HUES6 (cell line): ENCODE measurements at regions not wholly inside any gene's neighbourhood (a gene's known extent, or its start where the extent isn't known, plus 50 kb on each side); places are given as distances from the start of the nearest gene placed in this dataset.

Experiments used
- H3K27ac ChIP-seq: 2 replicates; pipeline ENCODE4 v1.7.0; 2013; ENCODE audit warnings: low read depth, mild to moderate bottlenecking, low read length, inconsistent platforms
- H3K27me3 ChIP-seq: 2 replicates; pipeline ENCODE4 v1.6.1; 2013; ENCODE audit warnings: low read length; ENCODE audit not compliant: control insufficient read depth, insufficient read depth
- H3K36me3 ChIP-seq: 2 replicates; pipeline ENCODE4 v1.6.1; 2013; ENCODE audit warnings: low read length; ENCODE audit not compliant: control insufficient read depth, insufficient read depth
- H3K4me1 ChIP-seq: 2 replicates; pipeline ENCODE4 v1.6.1; 2013; ENCODE audit warnings: low read length; ENCODE audit not compliant: control insufficient read depth, insufficient read depth
- H3K4me3 ChIP-seq: 2 replicates; pipeline ENCODE4 v1.5.1; 2013; ENCODE audit warnings: low read depth, low read length
- H3K9ac ChIP-seq: one replicate; pipeline ENCODE4 v1.6.1; 2013; ENCODE audit warnings: mild to moderate bottlenecking, low read length
- H3K9me3 ChIP-seq: 2 replicates; pipeline ENCODE4 v1.6.1; 2013; ENCODE audit warnings: low read depth, low read length; ENCODE audit not compliant: control insufficient read depth, insufficient read depth

DNA sequence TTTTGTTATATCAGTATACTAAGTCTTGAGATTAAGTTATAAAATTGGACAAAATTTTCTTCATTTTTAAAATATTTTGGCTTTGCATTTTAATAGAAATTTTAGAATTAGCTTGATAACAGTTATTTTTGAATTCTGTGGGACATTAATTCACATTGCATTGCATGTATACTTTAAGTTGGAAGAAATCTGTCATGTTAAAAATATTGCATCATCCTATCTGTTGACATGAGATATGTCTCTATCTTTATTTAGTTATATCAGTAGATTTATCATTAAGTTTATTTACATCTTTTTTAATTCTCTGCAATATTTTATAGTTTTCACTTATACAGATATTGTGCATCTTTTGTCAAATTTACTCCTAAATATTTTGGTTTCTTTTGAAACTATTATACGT lies 904.6 kb upstream of the NR2F2 start:
- Histone ChIP-seq H3K27me3 (no peaks in the 10 kb centered on the region), H3K27ac (no peak overlapping the region), H3K9me3 (peaks cover 11% of the 10 kb centered on the region)

DNA sequence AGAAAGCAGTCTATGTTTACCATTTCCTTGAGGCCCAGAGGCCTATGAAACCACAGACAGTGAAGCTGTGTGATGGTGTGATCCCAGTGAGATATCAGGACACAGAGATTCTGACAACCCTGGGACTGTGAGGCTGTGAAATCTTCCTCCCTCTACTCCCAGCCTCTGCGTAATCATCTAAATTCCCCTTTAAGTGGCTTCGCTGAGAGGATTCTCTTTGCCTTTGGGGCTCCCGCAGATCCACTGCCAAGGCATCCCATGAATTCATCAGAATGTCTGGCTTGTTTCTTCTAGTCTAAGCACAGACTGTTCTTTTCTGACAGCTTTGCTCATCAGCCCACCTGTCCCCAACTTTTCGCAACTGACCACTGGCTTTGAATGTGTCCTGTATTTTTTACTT lies 901.2 kb upstream of the NR2F2 start:
- Histone ChIP-seq H3K27me3 (no peaks in the 10 kb centered on the region), H3K27ac (no peak overlapping the region), H3K4me3 (no peak overlapping the region), H3K9ac (no peak overlapping the region), H3K4me1 (no peaks in the 10 kb centered on the region), H3K36me3 (no peaks in the 10 kb centered on the region), H3K9me3 (no peaks in the 10 kb centered on the region)

More for the DNA sequence above, 904.6 kb upstream of the NR2F2 start:
- H3K4me3 ChIP-seq: no peak overlapping the region
- H3K9ac ChIP-seq: no peak overlapping the region
- H3K36me3 ChIP-seq: no peaks in the 10 kb centered on the region
- H3K4me1 ChIP-seq: no peaks in the 10 kb centered on the region

DNA sequence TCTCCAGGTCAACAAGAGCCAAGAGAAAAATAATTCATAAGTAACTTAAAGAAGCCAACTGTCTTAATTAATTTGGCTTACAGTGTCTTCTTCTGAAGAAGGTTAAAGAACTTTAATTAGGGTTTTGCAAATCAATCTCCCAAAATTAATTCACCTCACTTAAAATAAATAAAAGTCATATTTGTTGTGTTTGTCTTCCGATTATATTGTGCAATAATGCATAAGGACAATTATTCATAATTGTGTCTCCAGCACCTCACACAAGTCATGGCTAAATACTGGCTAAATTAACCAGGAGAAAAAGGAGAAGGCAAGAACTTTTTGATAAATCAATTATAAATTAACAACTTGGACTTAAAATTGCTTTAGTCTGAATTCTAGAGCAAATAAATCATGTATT lies 899.0 kb upstream of the NR2F2 start:
- H3K27me3 ChIP-seq: no peaks in the 10 kb centered on the region
- H3K9ac ChIP-seq: no peak overlapping the region
- no peaks in the 10 kb centered on the region for H3K9me3 ChIP-seq
- H3K27ac ChIP-seq: no peak overlapping the region
- H3K4me1 ChIP-seq: no peaks in the 10 kb centered on the region
- H3K36me3 ChIP-seq: no peaks in the 10 kb centered on the region
- no peak overlapping the region for H3K4me3 ChIP-seq

DNA sequence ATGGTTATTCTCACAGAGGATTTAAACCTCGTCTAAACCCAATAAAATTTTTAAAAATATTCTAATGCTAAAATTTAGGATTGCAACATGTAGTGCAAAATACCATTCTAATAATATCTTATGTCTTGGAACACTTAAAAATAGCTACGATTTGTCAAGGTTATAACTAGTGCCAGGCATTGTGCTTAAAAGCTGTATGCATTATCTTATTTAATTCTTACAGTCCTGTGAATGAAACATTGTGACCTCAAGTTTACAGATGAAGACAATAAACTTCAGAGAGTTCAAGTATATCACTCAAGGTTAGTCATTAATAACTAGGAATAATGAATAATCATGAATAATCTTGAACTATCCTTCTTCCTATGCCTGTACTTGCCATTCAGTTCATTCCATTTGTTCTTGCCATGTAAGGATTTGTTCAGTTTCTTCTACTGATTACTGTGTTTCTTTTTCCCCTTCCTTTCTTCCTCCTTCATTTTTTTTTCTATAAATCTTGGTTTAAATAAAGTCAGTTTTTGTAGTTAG lies 897.6 kb upstream of the NR2F2 start:
- H3K9ac ChIP-seq: no peak overlapping the region
- H3K36me3 ChIP-seq: no peaks in the 10 kb centered on the region
- H3K9me3 ChIP-seq: no peaks in the 10 kb centered on the region
- H3K27me3 ChIP-seq: no peaks in the 10 kb centered on the region
- no peaks in the 10 kb centered on the region for H3K4me1 ChIP-seq
- H3K4me3 ChIP-seq: no peak overlapping the region
- H3K27ac ChIP-seq: no peak overlapping the region

- Histone ChIP-seq H3K4me1 (no peaks in the 10 kb centered on the region), H3K4me3 (no peak overlapping the region), H3K36me3 (no peaks in the 10 kb centered on the region), H3K27ac (no peak overlapping the region), H3K9me3 (no peaks in the 10 kb centered on the region), H3K9ac (no peak overlapping the region), H3K27me3 (no peaks in the 10 kb centered on the region)
These were observed 890.6 kb upstream of the NR2F2 start for GRCh38 chr15:95439922-95440376.

GRCh38 chr15:95440712-95441111 lies 889.8 kb upstream of the NR2F2 start:
- H3K4me1 ChIP-seq: no peaks in the 10 kb centered on the region

DNA sequence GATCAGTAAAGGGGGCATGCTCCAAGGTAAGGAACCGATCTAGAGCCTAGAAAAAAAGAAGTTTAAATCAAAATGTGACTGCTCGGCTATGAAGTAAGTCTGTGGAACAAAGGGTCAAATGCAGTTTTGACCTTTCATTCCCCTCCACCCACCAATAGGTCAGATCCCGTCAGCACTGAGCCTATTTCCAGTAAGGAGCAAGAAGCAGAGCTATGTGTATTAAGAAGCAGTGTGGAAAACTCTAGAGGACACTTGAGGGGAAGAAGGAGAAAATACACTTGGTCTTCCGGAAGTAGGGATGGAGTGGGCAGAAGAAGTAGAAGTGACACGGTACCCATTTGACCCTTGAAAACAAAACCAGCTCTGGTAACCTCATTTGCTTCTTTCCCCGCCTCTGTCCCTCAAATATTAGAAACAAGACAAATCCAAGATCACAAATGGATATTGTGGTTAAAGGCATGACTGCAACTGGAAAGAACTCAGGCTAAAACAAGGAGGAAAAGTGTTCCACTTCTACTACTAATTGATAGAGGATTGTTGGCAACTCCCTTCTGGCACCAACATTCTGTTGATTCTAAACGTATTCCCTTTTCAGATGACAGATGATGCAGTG lies 888.3 kb upstream of the NR2F2 start:
- no peaks in the 10 kb centered on the region for H3K9me3 ChIP-seq
- H3K36me3 ChIP-seq: no peaks in the 10 kb centered on the region
- H3K9ac ChIP-seq: no peak overlapping the region
- no peaks in the 10 kb centered on the region for H3K4me1 ChIP-seq
- H3K27ac ChIP-seq: no peak overlapping the region
- no peaks in the 10 kb centered on the region for H3K27me3 ChIP-seq
- no peak overlapping the region for H3K4me3 ChIP-seq

More at GRCh38 chr15:95440712-95441111, 889.8 kb upstream of the NR2F2 start:
- Histone ChIP-seq H3K27ac (no peak overlapping the region), H3K9ac (no peak overlapping the region), H3K4me3 (no peak overlapping the region), H3K27me3 (no peaks in the 10 kb centered on the region), H3K36me3 (no peaks in the 10 kb centered on the region), H3K9me3 (no peaks in the 10 kb centered on the region)

DNA sequence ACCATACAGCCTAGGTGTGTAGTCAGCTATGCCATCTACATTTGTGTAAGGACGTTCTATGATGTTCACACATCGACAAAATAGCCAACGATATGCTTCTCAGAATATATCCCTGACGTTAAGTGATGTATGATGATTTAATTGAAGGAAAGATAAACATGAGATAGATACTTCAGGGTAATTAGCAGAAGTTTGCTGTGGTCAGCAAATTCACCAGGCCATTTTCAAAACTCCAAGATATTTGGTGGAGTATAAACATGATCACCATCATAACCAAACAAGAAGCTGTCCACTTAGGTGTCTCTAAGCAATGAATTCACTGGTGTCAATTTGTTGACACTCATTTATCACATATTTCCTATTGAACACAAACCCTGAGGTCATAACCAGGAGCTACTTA lies 885.6 kb upstream of the NR2F2 start:
- no peaks in the 10 kb centered on the region for H3K4me1 ChIP-seq
- no peaks in the 10 kb centered on the region for H3K36me3 ChIP-seq
- H3K9ac ChIP-seq: no peak overlapping the region
- no peaks in the 10 kb centered on the region for H3K27me3 ChIP-seq
- no peak overlapping the region for H3K4me3 ChIP-seq
- no peaks in the 10 kb centered on the region for H3K9me3 ChIP-seq
- H3K27ac ChIP-seq: no peak overlapping the region

- Histone ChIP-seq H3K36me3 (no peaks in the 10 kb centered on the region), H3K4me3 (no peak overlapping the region), H3K9me3 (no peaks in the 10 kb centered on the region), H3K4me1 (no peaks in the 10 kb centered on the region), H3K27me3 (no peaks in the 10 kb centered on the region), H3K9ac (no peak overlapping the region), H3K27ac (no peak overlapping the region)
These were observed 883.6 kb upstream of the NR2F2 start for GRCh38 chr15:95446854-95447253.

GRCh38 chr15:95447486-95447885 lies 883.0 kb upstream of the NR2F2 start:
- no peaks in the 10 kb centered on the region for H3K27me3 ChIP-seq
- H3K27ac ChIP-seq: no peak overlapping the region
- no peaks in the 10 kb centered on the region for H3K36me3 ChIP-seq
- H3K4me1 ChIP-seq: no peaks in the 10 kb centered on the region
- H3K9me3 ChIP-seq: no peaks in the 10 kb centered on the region
- H3K4me3 ChIP-seq: no peak overlapping the region
- H3K9ac ChIP-seq: no peak overlapping the region

GRCh38 chr15:95448531-95449229 lies 881.8 kb upstream of the NR2F2 start:
- Histone ChIP-seq H3K27ac (no peak overlapping the region), H3K36me3 (no peaks in the 10 kb centered on the region), H3K4me1 (no peaks in the 10 kb centered on the region), H3K9ac (no peak overlapping the region), H3K4me3 (no peak overlapping the region), H3K9me3 (no peaks in the 10 kb centered on the region), H3K27me3 (no peaks in the 10 kb centered on the region)
